D721Med (cell line): ENCODE measurements at regions not wholly inside any gene's neighbourhood (a gene's known extent, or its start where the extent isn't known, plus 50 kb on each side); places are given as distances from the start of the nearest gene placed in this dataset.

Experiments
- DNase-seq: peaks from one replicate; pipeline ENCODE4 v3.0.0; 2011; ENCODE audit warnings: low spot score; ENCODE audit not compliant: insufficient read length
- FAIRE-seq: peaks from 2 replicates; lab custom pipeline; 2011; peaks lifted over from hg19 to GRCh38; lab: Jason Lieb, UNC
- CTCF ChIP-seq: IDR thresholded peaks from 2 replicates; pipeline ENCODE4 v1.5.1; 2012; ENCODE audit warnings: mild to moderate bottlenecking, control low read depth; ENCODE audit not compliant: insufficient read depth; ENCODE audit errors: missing control alignments

GRCh38 chr1:36612881-36613280, 130.2 kb upstream of the CSF3R start:
- no peak for FAIRE-seq
- no peak for DNase-seq
- TF ChIP-seq CTCF = peak; percentile 39

- no peak for DNase-seq
- no peak for FAIRE-seq
- no peak for TF ChIP-seq CTCF
Observed at GRCh38 chr1:36612121-36612520, 129.4 kb upstream of the CSF3R start.

GRCh38 chr1:36609241-36610027, 126.7 kb upstream of the CSF3R start:
- TF ChIP-seq CTCF = peak; percentile 95
- FAIRE-seq (no peak), DNase-seq (peak; percentile 75)

- no peak for TF ChIP-seq CTCF
- FAIRE-seq (no peak), DNase-seq (no peak)
Observed at GRCh38 chr1:36608272-36608671, 125.6 kb upstream of the CSF3R start.

- DNase-seq (no peak), FAIRE-seq (no peak)
- TF ChIP-seq CTCF = no peak
Observed at GRCh38 chr1:36607263-36607651, 124.5 kb upstream of the CSF3R start.

GRCh38 chr1:36606641-36607262, 124.0 kb upstream of the CSF3R start:
- DNase-seq (no peak), FAIRE-seq (no peak)
- no peak for TF ChIP-seq CTCF
